ENCODE measurements at regions not wholly inside any gene's neighbourhood (a gene's known extent, or its start where the extent isn't known, plus 50 kb on each side); places are given as distances from the start of the nearest gene placed in this dataset.

- Mint-ChIP-seq H3K27me3 (no peaks in the 10 kb centered on the region), H3K36me3 (ENCODE audit: low read depth) (no peaks in the 10 kb centered on the region), H3K27ac (no peak overlapping the region), H3K4me1 (ENCODE audit: low read depth) (no peaks in the 10 kb centered on the region), H3K4me3 (no peak overlapping the region), H3K9me3 (no peaks in the 10 kb centered on the region)
- intact Hi-C loops (cut with micrococcal nuclease): no loop called here
Measured at GRCh38 chr4:54517781-54518444, 139.8 kb upstream of the KIT start.

DNA sequence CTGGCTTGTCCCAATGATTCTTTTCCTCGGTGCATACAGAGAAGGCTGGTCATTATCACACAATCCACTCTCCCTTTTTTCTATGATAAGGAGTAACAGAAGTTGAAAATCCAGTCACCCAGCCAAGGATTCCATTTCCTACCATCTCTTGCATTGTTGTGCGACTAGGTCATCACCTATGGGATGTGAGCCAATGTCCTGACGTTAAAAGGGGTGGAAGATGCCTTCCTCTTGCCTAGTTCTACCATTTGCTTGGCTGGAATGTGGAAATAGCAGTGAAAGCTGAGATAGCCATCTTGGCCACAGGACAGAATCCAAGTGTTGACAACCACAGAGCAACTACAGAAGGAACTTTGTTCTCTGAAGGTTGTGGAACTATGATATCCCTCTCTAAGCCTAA, 132.2 kb upstream of the KIT start:
- Mint-ChIP-seq H3K9me3 (no peaks in the 10 kb centered on the region), H3K27me3 (no peaks in the 10 kb centered on the region), H3K36me3 (ENCODE audit: low read depth) (no peaks in the 10 kb centered on the region), H3K27ac (no peak overlapping the region), H3K4me1 (ENCODE audit: low read depth) (peaks cover 6% of the 10 kb centered on the region), H3K4me3 (no peak overlapping the region)
- intact Hi-C loops (cut with micrococcal nuclease): no loop called here

DNA sequence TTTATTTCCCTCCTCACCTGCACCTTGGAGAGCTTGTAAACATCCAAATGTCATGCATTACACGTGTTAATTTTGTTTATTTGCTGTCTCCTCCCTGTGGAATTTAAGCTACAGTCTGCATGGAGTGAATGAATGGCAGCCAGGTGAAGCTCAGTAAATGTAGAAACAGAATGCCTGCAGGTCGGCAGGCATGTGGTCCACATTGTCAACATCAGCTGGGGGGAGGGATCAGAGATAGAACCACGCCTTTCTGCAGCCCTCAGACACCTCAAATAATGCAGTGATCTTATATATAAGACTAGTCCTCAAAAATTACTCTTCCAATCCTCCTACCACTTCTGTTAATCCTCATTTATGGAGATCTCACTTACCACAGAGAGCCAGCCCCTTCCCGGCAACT, 131.2 kb upstream of the KIT start:
- intact Hi-C loops (cut with micrococcal nuclease): no loop called here
- Mint-ChIP-seq H3K4me1 (ENCODE audit: low read depth) (peaks cover 6% of the 10 kb centered on the region), H3K27ac (no peak overlapping the region), H3K27me3 (no peaks in the 10 kb centered on the region), H3K4me3 (no peak overlapping the region), H3K36me3 (ENCODE audit: low read depth) (no peaks in the 10 kb centered on the region), H3K9me3 (no peaks in the 10 kb centered on the region)

DNA sequence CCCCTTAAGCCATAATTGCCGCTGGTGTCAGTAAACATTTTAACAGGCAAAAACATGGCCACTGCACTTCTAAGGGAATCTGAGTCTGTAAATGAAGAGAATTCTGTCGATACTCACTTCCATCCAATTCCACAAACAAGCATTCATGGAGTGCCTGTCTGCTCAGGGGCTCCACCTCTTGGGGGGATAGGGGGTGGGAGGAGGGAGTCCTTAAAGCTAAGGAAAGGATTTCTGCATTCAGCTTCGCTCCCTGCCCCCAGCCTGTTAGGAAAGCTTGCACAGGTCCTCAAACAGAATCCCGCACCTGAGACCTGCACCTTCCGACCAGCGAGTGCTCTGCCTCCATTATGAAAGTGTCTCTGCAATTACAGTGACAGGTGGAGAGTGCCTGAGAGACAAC, 130.2 kb upstream of the KIT start:
- Mint-ChIP-seq H3K27me3 (no peaks in the 10 kb centered on the region), H3K4me3 (no peak overlapping the region), H3K4me1 (ENCODE audit: low read depth) (peaks cover 6% of the 10 kb centered on the region), H3K9me3 (no peaks in the 10 kb centered on the region), H3K27ac (no peak overlapping the region), H3K36me3 (ENCODE audit: low read depth) (no peaks in the 10 kb centered on the region)
- intact Hi-C loops (cut with micrococcal nuclease): no loop called here

GRCh38 chr4:54539500-54540029, 118.2 kb upstream of the KIT start:
- H3K36me3 Mint-ChIP-seq (ENCODE audit: low read depth): no peaks in the 10 kb centered on the region
- H3K4me3 Mint-ChIP-seq: peak overlapping the region; percentile 69
- peaks cover 20% of the 10 kb centered on the region for H3K4me1 Mint-ChIP-seq (ENCODE audit: low read depth)
- H3K9me3 Mint-ChIP-seq: no peaks in the 10 kb centered on the region
- H3K27ac Mint-ChIP-seq: no peak overlapping the region
- H3K27me3 Mint-ChIP-seq: peaks cover 5% of the 10 kb centered on the region
- intact Hi-C loops (cut with micrococcal nuclease): no loop called here

- H3K4me3 Mint-ChIP-seq: no peak overlapping the region
- H3K27ac Mint-ChIP-seq: no peak overlapping the region
- H3K36me3 Mint-ChIP-seq (ENCODE audit: low read depth): no peaks in the 10 kb centered on the region
- H3K9me3 Mint-ChIP-seq: no peaks in the 10 kb centered on the region
- peaks cover 20% of the 10 kb centered on the region for H3K4me1 Mint-ChIP-seq (ENCODE audit: low read depth)
- H3K27me3 Mint-ChIP-seq: peaks cover 5% of the 10 kb centered on the region
- intact Hi-C loops (cut with micrococcal nuclease): no loop called here
Measured at GRCh38 chr4:54540931-54541330, 116.8 kb upstream of the KIT start.

- H3K36me3 Mint-ChIP-seq (ENCODE audit: low read depth): no peaks in the 10 kb centered on the region
- intact Hi-C loops (cut with micrococcal nuclease): no loop called here
- H3K4me1 Mint-ChIP-seq (ENCODE audit: low read depth): peaks cover 20% of the 10 kb centered on the region
- H3K27me3 Mint-ChIP-seq: peaks cover 5% of the 10 kb centered on the region
- no peak overlapping the region for H3K4me3 Mint-ChIP-seq
- no peak overlapping the region for H3K27ac Mint-ChIP-seq
- no peaks in the 10 kb centered on the region for H3K9me3 Mint-ChIP-seq
Measured at GRCh38 chr4:54541426-54542118, 116.2 kb upstream of the KIT start.

DNA sequence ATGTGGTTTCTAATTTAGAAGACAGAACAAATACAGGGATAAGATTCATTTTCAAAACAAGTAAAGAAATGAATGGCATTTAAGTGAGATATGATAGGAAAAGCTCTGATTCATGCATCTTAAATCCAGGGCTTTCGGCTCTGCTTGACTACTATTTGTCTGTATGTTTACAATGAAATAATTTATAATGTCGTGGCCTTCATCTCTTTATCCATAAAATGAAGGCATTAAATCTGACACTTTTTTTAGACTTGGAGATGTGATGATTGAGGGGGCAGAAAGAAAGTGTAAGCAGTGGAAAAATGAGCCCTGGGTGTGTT, 115.7 kb upstream of the KIT start:
- intact Hi-C loops (cut with micrococcal nuclease): no loop called here
- Mint-ChIP-seq H3K27me3 (peaks cover 5% of the 10 kb centered on the region), H3K9me3 (no peaks in the 10 kb centered on the region), H3K36me3 (ENCODE audit: low read depth) (no peaks in the 10 kb centered on the region), H3K27ac (no peak overlapping the region), H3K4me3 (no peak overlapping the region), H3K4me1 (ENCODE audit: low read depth) (peaks cover 20% of the 10 kb centered on the region)

- intact Hi-C loops (cut with micrococcal nuclease): no loop called here
- H3K9me3 Mint-ChIP-seq: no peaks in the 10 kb centered on the region
- H3K4me1 Mint-ChIP-seq (ENCODE audit: low read depth): peaks cover 20% of the 10 kb centered on the region
- peaks cover 5% of the 10 kb centered on the region for H3K27me3 Mint-ChIP-seq
- H3K4me3 Mint-ChIP-seq: no peak overlapping the region
- H3K36me3 Mint-ChIP-seq (ENCODE audit: low read depth): no peaks in the 10 kb centered on the region
- no peak overlapping the region for H3K27ac Mint-ChIP-seq
Measured at GRCh38 chr4:54542540-54543041, 115.2 kb upstream of the KIT start.

- intact Hi-C loops (cut with micrococcal nuclease): no loop called here
- Mint-ChIP-seq H3K27me3 (peaks cover 5% of the 10 kb centered on the region), H3K9me3 (no peaks in the 10 kb centered on the region), H3K4me3 (no peak overlapping the region), H3K36me3 (ENCODE audit: low read depth) (no peaks in the 10 kb centered on the region), H3K27ac (no peak overlapping the region), H3K4me1 (ENCODE audit: low read depth) (peaks cover 20% of the 10 kb centered on the region)
Measured at GRCh38 chr4:54543088-54543795, 114.5 kb upstream of the KIT start.

DNA sequence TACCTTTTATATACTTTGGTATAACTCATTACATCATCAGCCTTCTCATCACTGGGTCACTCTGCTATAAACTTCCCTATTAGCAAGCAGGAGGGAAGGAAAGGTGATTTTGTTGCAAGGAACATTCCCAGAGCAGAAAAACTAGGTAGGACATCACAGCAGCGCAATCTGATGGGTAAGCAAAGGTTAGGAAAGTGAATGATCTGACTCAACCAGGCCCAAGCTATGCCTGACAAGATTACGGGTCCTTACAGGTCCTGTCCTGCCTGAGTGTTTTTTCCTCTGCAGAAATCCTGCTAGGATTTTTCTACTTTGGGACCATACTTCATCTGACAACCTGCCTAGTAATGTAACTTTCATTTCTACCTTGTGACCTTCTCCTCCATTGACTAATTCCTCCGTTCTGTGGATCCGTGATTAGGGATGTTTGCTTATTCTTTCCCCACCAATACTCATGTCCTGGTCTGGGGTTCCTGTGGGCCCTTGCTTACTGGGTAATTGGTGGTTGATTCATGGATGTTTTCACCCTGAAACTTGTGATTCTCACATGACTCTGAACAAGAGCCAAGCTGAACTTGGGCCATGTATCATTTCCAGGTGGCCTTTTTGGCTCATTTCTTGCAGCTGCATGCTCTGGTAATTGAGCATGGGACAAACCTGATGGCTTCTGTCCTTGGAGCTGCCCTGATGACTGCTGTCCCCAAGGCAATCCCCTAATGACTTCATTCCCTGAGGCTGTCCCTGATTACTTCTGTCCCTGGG, 111.9 kb upstream of the KIT start:
- intact Hi-C loops (cut with micrococcal nuclease): no loop called here
- H3K4me3 Mint-ChIP-seq: no peak overlapping the region
- peaks cover 3% of the 10 kb centered on the region for H3K27me3 Mint-ChIP-seq
- no peaks in the 10 kb centered on the region for H3K9me3 Mint-ChIP-seq
- peaks cover 5% of the 10 kb centered on the region for H3K4me1 Mint-ChIP-seq (ENCODE audit: low read depth)
- H3K36me3 Mint-ChIP-seq (ENCODE audit: low read depth): no peaks in the 10 kb centered on the region
- no peak overlapping the region for H3K27ac Mint-ChIP-seq

DNA sequence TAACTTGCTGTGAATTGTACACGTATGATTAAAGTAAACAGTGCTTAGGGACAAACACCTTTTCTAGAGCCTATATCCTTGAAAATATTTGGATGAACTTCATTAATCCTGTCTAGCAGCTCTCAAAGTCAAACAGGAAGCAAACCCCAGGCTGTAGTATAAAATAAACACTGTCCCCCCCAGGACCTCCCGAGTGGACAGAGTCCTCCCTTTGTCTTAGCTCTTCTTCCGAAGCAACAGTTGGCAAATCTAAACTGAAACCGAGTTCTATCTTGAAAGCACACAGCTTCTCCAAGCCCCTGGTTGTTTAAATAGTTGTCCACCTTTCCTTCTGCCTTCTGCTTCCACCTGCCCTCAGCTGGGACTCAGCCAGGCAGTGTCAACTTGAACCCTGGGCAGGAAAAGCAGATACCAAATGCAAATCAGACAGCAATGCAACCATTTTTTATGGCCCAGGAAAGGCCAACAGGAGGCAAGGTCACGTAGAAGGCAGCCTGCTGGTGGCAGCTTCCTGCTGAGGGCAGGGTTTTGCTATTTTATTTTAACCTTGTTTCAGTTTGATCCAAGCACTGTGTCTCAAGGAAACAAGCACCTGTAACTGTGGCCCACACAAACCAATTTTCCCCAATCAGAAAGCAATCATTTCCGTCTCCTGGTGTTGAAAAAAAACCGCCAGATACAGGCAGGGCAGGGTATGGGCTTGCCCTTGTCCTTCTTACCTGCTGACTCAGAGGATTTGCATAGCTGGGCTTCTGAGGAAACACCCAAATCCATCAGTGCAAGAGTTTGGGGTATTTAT, 110.3 kb upstream of the KIT start:
- Mint-ChIP-seq H3K4me1 (ENCODE audit: low read depth) (no peaks in the 10 kb centered on the region), H3K27me3 (no peaks in the 10 kb centered on the region), H3K9me3 (no peaks in the 10 kb centered on the region), H3K36me3 (ENCODE audit: low read depth) (no peaks in the 10 kb centered on the region), H3K4me3 (no peak overlapping the region), H3K27ac (no peak overlapping the region)
- intact Hi-C loops (cut with micrococcal nuclease): no loop called here

DNA sequence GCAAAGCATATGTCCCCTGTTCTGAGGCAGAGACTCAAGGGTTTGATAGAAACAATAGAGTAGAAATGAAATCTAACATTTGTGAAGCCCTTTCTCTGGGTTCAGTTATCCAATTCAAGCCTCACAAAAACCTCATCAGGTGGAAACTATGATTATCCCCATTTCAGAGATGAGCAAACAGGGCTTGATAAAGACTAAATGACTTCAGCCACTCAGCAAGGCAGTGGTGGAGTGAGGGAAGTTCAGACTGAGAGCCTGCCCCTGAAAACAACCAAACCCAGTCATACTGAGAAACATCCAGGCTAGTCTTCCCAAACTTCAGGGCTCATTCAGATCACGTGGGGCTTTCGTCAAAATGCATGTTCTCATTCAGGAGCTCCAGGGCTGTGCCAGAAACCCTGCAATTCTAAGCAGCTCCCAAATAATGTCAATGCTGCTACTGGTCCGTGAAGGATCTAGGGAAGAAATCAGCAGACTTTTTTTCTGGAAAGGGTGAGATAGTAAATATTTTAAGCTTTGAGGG, 109.6 kb upstream of the KIT start:
- no peak overlapping the region for H3K27ac Mint-ChIP-seq
- H3K36me3 Mint-ChIP-seq (ENCODE audit: low read depth): no peaks in the 10 kb centered on the region
- H3K4me3 Mint-ChIP-seq: no peak overlapping the region

More for the DNA sequence above, 109.6 kb upstream of the KIT start:
- intact Hi-C loops (cut with micrococcal nuclease): no loop called here
- H3K27me3 Mint-ChIP-seq: no peaks in the 10 kb centered on the region
- H3K4me1 Mint-ChIP-seq (ENCODE audit: low read depth): no peaks in the 10 kb centered on the region
- H3K9me3 Mint-ChIP-seq: no peaks in the 10 kb centered on the region
